Neuronal stem cell (in vitro differentiated cells): ENCODE measurements at regions not wholly inside any gene's neighbourhood (a gene's known extent, or its start where the extent isn't known, plus 50 kb on each side); places are given as distances from the start of the nearest gene placed in this dataset.
A peak's percentile ranks its signal among the peaks of the same experiment; 100 is the strongest.
"Not testable (repeated sequence)": the region's sequence is repeated elsewhere in the genome, so short reads cannot be mapped to it uniquely, and the experiment has no call there.

Source experiments
- DNase-seq: peaks from one replicate; pipeline ENCODE4 v3.0.0-alpha.2; 2013; ENCODE audit warnings: low spot score
- H2AFZ ChIP-seq: one replicate; pipeline ENCODE4 v1.6.1; 2013; ENCODE audit warnings: mild to moderate bottlenecking, low read length, inconsistent platforms
- H2AK5ac ChIP-seq: 2 replicates; pipeline ENCODE4 v1.6.1; 2013; ENCODE audit warnings: low read depth, mild to moderate bottlenecking, inconsistent platforms, low read length, moderate library complexity, mixed read lengths
- H2BK120ac ChIP-seq: 2 replicates; pipeline ENCODE4 v1.6.1; 2013; ENCODE audit warnings: low read depth, mild to moderate bottlenecking, inconsistent platforms, low read length, moderate library complexity, mixed read lengths
- H2BK12ac ChIP-seq: one replicate; pipeline ENCODE4 v1.6.1; 2013; ENCODE audit warnings: low read length, inconsistent platforms
- H2BK15ac ChIP-seq: 2 replicates; pipeline ENCODE4 v1.6.1; 2013; ENCODE audit warnings: mild to moderate bottlenecking, low read length, inconsistent platforms, mixed read lengths
- H2BK5ac ChIP-seq: one replicate; pipeline ENCODE4 v1.6.1; 2013; ENCODE audit warnings: inconsistent platforms, mild to moderate bottlenecking, low read length, moderate library complexity
- H3K14ac ChIP-seq: one replicate; pipeline ENCODE4 v1.6.1; 2013; ENCODE audit warnings: low read length, inconsistent platforms
- H3K18ac ChIP-seq: 2 replicates; pipeline ENCODE4 v1.6.1; 2013; ENCODE audit warnings: low read length, inconsistent platforms
- H3K23ac ChIP-seq: 2 replicates; pipeline ENCODE4 v1.6.1; 2013; ENCODE audit warnings: low read depth, mild to moderate bottlenecking, mixed read lengths, low read length, inconsistent platforms; ENCODE audit not compliant: poor library complexity
- H3K27ac ChIP-seq: replicated peaks from 3 replicates; pipeline ENCODE4 v1.5.1; 2013; ENCODE audit warnings: low read length, inconsistent platforms
- H3K27me3 ChIP-seq, 3 experiments: 2 replicates each; pipeline ENCODE4 v1.6.1; 2013; ENCODE audit warnings: low read length in 3 of 3, mild to moderate bottlenecking in 2 of 3, inconsistent platforms in 1 of 3, low read depth in 1 of 3, mixed read lengths in 1 of 3, moderate library complexity in 1 of 3; ENCODE audit not compliant: control insufficient read depth in 3 of 3, insufficient read depth in 3 of 3
- H3K36me3 ChIP-seq, 2 donors: replicated peaks in 1 of 2; 2 replicates each; pipeline ENCODE4 v1.6.1; 2013; ENCODE audit warnings: low read length in 2 of 2; ENCODE audit not compliant: control insufficient read depth in 2 of 2, insufficient read depth in 2 of 2
- H3K4ac ChIP-seq: 2 replicates; pipeline ENCODE4 v1.6.1; 2013; ENCODE audit warnings: inconsistent platforms, mild to moderate bottlenecking, low read length, moderate library complexity
- H3K4me1 ChIP-seq, 2 donors: 1 replicate in 1 of 2; 2 replicates in 1 of 2; pipeline ENCODE4 v1.6.1; 2013; ENCODE audit warnings: low read length in 2 of 2, low read depth in 1 of 2; ENCODE audit not compliant: control insufficient read depth in 2 of 2, insufficient read depth in 1 of 2
- H3K4me2 ChIP-seq: one replicate; pipeline ENCODE4 v1.6.1; 2013; ENCODE audit warnings: mild to moderate bottlenecking, low read length, inconsistent platforms; ENCODE audit not compliant: insufficient read depth, poor library complexity, severe bottlenecking
- H3K4me3 ChIP-seq, 2 donors: 2 replicates each; pipeline ENCODE4 v1.5.1; 2013; ENCODE audit warnings: low read length in 2 of 2, mild to moderate bottlenecking in 2 of 2, inconsistent platforms in 1 of 2, moderate library complexity in 1 of 2
- H3K79me1 ChIP-seq: one replicate; pipeline ENCODE4 v1.6.1; 2013; ENCODE audit warnings: low read depth, mild to moderate bottlenecking, inconsistent platforms, low read length, moderate library complexity
- H3K9ac ChIP-seq: one replicate; pipeline ENCODE4 v1.6.1; 2013; ENCODE audit warnings: mild to moderate bottlenecking, low read depth, low read length, inconsistent platforms; ENCODE audit not compliant: poor library complexity
- H3K9me3 ChIP-seq, 2 donors: replicated peaks in 1 of 2; 2 replicates each; pipeline versions ENCODE3 to v1.6.1; 2013; ENCODE audit warnings: low read length in 2 of 2, mild to moderate bottlenecking in 2 of 2, inconsistent platforms in 1 of 2, low read depth in 1 of 2, mixed read lengths in 1 of 2, moderate library complexity in 1 of 2; ENCODE audit not compliant: control insufficient read depth in 2 of 2, insufficient read depth in 1 of 2
- H4K8ac ChIP-seq: one replicate; pipeline ENCODE4 v1.6.1; 2013; ENCODE audit warnings: low read depth, mild to moderate bottlenecking, inconsistent platforms, low read length, moderate library complexity
- H4K91ac ChIP-seq: one replicate; pipeline ENCODE4 v1.6.1; 2013; ENCODE audit warnings: low read length, low read depth, mild to moderate bottlenecking, inconsistent platforms; ENCODE audit not compliant: poor library complexity
- WGBS, 2 donors: extraction: QIAGEN DNeasy Blood & Tissue Kit; methylation state at CpG; one replicate each; pipeline ENCODE4 v1.1.7; 2013; ENCODE audit warnings: missing lambda C conversion rate in 2 of 2, mixed read lengths in 1 of 2; ENCODE audit not compliant: insufficient read length in 2 of 2, insufficient replicate concordance in 1 of 2; ENCODE audit errors: extremely low coverage in 2 of 2; 5-methylcytosine and 5-hydroxymethylcytosine counted together

GRCh38 chr15:85201118-85201793 is 179.1 kb upstream of the AKAP13 start:
- H2BK120ac ChIP-seq, H2AK5ac ChIP-seq, H3K23ac ChIP-seq, H4K8ac ChIP-seq, H3K14ac ChIP-seq, H3K27me3 ChIP-seq, H3K4ac ChIP-seq, H3K9me3 ChIP-seq, H3K9ac ChIP-seq, H3K36me3 ChIP-seq, H2BK5ac ChIP-seq, DNase-seq, H3K4me1 ChIP-seq, H3K4me2 ChIP-seq, H3K79me1 ChIP-seq, H2BK15ac ChIP-seq, H2AFZ ChIP-seq, H3K27ac ChIP-seq, H2BK12ac ChIP-seq, H3K4me3 ChIP-seq, H3K18ac ChIP-seq, H4K91ac ChIP-seq: not testable (repeated sequence)
- whole genome bisulfite sequencing, 2 donors: no CpG with 5 or more reads among the region's 16 CpGs

DNA sequence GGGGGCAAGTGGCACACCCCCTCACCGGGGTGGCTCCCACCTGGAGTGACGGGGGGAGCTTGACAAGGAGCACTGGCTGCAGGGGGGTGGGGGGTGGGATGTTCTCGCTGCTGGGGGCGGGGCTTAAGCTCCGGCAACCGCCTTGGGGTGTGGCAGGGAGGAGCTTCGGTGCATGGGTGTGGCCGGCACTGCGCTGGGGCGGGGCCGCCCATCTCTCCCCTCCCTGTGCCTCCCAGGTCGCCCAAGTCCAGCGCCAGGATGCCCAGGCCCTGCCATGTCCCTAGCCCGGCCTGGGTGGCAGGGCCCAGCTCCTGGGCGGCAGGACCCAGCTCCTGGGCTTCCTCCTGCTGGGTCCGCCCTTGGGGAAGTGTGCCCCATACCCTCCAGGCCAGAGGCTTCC is 175.9 kb upstream of the AKAP13 start:
- not testable (repeated sequence) for H3K4me3 ChIP-seq, H3K36me3 ChIP-seq, H2BK12ac ChIP-seq, H3K4ac ChIP-seq, H2BK5ac ChIP-seq, H3K23ac ChIP-seq, H3K14ac ChIP-seq, H2AK5ac ChIP-seq, H3K18ac ChIP-seq, H4K8ac ChIP-seq, H3K4me1 ChIP-seq, H3K27me3 ChIP-seq, H3K4me2 ChIP-seq, DNase-seq, H3K9me3 ChIP-seq, H4K91ac ChIP-seq, H3K9ac ChIP-seq, H2AFZ ChIP-seq, H3K27ac ChIP-seq, H2BK120ac ChIP-seq, H3K79me1 ChIP-seq, H2BK15ac ChIP-seq
- no CpG with 5 or more reads among the region's 16 CpGs for WGBS, 2 donors

DNA sequence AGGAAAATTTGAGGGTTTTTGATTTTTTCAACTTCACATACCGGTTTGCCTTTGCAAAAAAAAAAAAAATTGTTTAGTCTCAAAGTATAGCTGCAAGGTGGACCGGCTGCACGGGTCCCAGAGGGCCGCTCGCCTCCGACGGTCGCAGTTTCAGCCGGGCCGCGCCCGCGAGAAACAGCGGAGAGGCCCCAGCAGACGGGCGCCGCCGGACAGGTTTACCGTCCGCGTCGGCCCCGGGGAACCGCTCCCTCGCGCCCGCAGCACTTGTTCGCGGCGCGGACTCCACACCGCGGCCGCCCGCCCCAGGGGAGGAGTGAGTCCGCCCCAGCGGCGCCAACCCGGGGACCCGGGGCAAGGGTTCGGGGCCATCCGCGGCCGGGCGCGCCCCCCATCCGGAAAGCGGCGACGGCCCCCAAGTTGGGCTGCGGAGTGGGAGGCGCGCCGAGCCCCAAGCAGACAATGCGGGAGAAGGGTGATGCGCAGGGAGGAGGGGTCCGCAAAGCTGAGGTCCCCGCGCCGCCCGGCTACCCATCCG is 146.5 kb upstream of the AKAP13 start:
- not testable (repeated sequence) for H3K23ac ChIP-seq
- WGBS, 2 donors: no CpG with 5 or more reads among the region's 62 CpGs
- H3K4me3 ChIP-seq: peak overlapping the region; percentile 42 to 75

DNA sequence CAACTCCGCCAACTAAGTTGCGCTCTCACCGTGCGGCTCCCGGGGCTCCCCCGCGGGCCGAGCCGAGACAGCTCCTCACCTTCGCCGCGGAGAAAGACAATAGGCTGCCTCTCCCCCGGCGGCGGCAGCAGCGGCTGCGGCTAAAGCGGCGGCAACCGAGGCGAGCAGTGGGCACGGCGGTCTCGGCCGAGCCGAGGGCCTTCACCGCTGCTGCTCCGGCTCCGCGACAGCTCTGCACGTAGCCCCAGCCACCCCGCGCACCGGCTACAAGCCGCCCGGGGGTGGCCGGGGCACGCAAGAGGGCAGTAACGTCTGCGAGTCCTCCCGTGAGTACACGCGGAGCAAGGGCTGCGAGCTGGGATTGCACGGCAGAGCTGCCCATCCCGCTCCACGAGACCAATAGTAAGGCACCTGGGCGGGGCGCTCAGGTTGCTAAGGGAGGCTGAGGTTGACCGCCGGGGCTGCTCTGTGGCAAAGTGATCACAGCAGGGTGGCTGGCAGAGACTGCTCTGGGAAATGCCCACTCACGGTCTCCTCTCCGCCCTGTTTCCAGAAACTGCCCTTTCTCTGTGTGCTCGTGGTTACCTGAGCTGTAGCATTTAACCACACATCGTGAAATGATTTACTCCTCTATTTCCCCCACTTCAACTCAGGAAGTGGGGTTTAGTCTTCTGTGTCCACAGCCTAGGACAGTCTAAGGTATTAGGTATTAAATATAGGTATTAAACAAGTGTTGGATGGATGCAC is 145.8 kb upstream of the AKAP13 start:
- not testable (repeated sequence) for H3K9ac ChIP-seq, H4K8ac ChIP-seq, DNase-seq, H2AFZ ChIP-seq, H3K23ac ChIP-seq, H3K27me3 ChIP-seq, H3K36me3 ChIP-seq, H2BK120ac ChIP-seq, H2AK5ac ChIP-seq, H2BK15ac ChIP-seq, H3K4me2 ChIP-seq, H3K27ac ChIP-seq, H4K91ac ChIP-seq, H3K18ac ChIP-seq, H3K9me3 ChIP-seq, H3K14ac ChIP-seq, H3K79me1 ChIP-seq, H2BK12ac ChIP-seq, H3K4me1 ChIP-seq, H3K4ac ChIP-seq, H2BK5ac ChIP-seq
- no CpG with 5 or more reads among the region's 55 CpGs for WGBS, 2 donors
- H3K4me3 ChIP-seq: peak overlapping the region in 1 of 2 donors; percentile 20

More for the DNA sequence above, 146.5 kb upstream of the AKAP13 start:
- not testable (repeated sequence) for H3K4me1 ChIP-seq, H3K4ac ChIP-seq, H3K27me3 ChIP-seq, H3K36me3 ChIP-seq, H3K79me1 ChIP-seq, H3K14ac ChIP-seq, H4K91ac ChIP-seq, H2BK5ac ChIP-seq, H3K18ac ChIP-seq, H4K8ac ChIP-seq, H2BK15ac ChIP-seq, H2AK5ac ChIP-seq, H3K9ac ChIP-seq, H2BK120ac ChIP-seq, H2BK12ac ChIP-seq, H3K9me3 ChIP-seq, DNase-seq, H3K4me2 ChIP-seq, H3K27ac ChIP-seq
- H2AFZ ChIP-seq: peak overlapping the region; percentile 59
